GM12878 (cell line): ENCODE measurements at regions not wholly inside any gene's neighbourhood (a gene's known extent, or its start where the extent isn't known, plus 50 kb on each side); places are given as distances from the start of the nearest gene placed in this dataset.

ENCODE experiments used
- ATAC-seq: fragments of 200-7000 bp; cut with Tn5 transposase; 3 replicates; pipeline ENCODE4 v1.9.1; 2020; ENCODE audit warnings: mild to moderate bottlenecking, moderate library complexity
- BruUV-seq: library from RNA; stranded (reverse); fragments of 400-500 nt; replicated peaks from 2 replicates; lab custom pipeline; 2021; lab: Mats Ljungman, UMichigan
- CTCF ChIA-PET: fragments of 300-600 bp; sonication (Branson Sonifier 250); formaldehyde crosslinking; extraction: SDS; loops from one replicate; lab custom pipeline; 2021; ENCODE audit warnings: inconsistent platforms; lab: Yijun Ruan, JAX
- POLR2A ChIA-PET: fragments of 350-600 bp; formaldehyde crosslinking; extraction: SDS; loops from one replicate; lab custom pipeline; 2021; ENCODE audit warnings: inconsistent platforms; lab: Charles Lee
- RAD21 ChIA-PET: fragments of 300-600 bp; sonication (Branson Sonifier 250); formaldehyde crosslinking; loops from one replicate; lab custom pipeline; 2023; ENCODE audit warnings: antibody characterized with exemption; ENCODE audit not compliant: unreplicated experiment; lab: Charles Lee
- SMC1A ChIA-PET: fragments of 300-600 bp; sonication (Branson Sonifier 250); formaldehyde crosslinking; loops from one replicate; lab custom pipeline; 2023; ENCODE audit not compliant: unreplicated experiment, uncharacterized antibody; lab: Charles Lee
- DNase-seq: peaks from one replicate; pipeline ENCODE4 v3.0.0-alpha.2; 2011; ENCODE audit warnings: low read depth, low spot score
- FAIRE-seq: peaks from 3 replicates; lab custom pipeline; 2011; peaks lifted over from hg19 to GRCh38; lab: Jason Lieb, UNC
- H2AFZ ChIP-seq: 2 replicates; pipeline ENCODE4 v1.6.0; 2011; ENCODE audit warnings: low read depth, low read length, control low read depth; ENCODE audit not compliant: control insufficient read depth
- H3K27ac ChIP-seq: 2 replicates; pipeline ENCODE4 v1.5.1; 2011; ENCODE audit warnings: control low read depth; ENCODE audit not compliant: control insufficient read depth, insufficient read depth
- H3K27me3 ChIP-seq, 2 experiments: replicated peaks in 1 of 2; 2 replicates each; pipeline versions ENCODE4 v1.6.0 to v1.6.1; 2011; ENCODE audit warnings: low read length in 1 of 2; ENCODE audit not compliant: control insufficient read depth in 2 of 2, insufficient read depth in 2 of 2
- H3K36me3 ChIP-seq, 2 experiments: 2 replicates each; pipeline ENCODE4 v1.5.1; 2011; ENCODE audit warnings: low read length in 1 of 2; ENCODE audit not compliant: control insufficient read depth in 2 of 2, insufficient read depth in 2 of 2
- H3K4me1 ChIP-seq: 2 replicates; pipeline ENCODE4 v1.6.1; 2011; ENCODE audit warnings: mild to moderate bottlenecking, low read length, moderate library complexity, mixed read lengths; ENCODE audit not compliant: control insufficient read depth, insufficient read depth
- H3K4me2 ChIP-seq: 2 replicates; pipeline ENCODE4 v1.6.0; 2011; ENCODE audit warnings: control low read depth; ENCODE audit not compliant: control insufficient read depth, insufficient read depth
- H3K4me3 ChIP-seq: fragments of 200-600 bp; sonication (generic); 2 replicates; pipeline ENCODE4 v1.5.1; 2016
- H3K79me2 ChIP-seq: 2 replicates; pipeline ENCODE4 v1.6.0; 2011; ENCODE audit warnings: low read length; ENCODE audit not compliant: control insufficient read depth, insufficient read depth
- H3K9ac ChIP-seq: 2 replicates; pipeline ENCODE4 v1.8.0; 2011; ENCODE audit warnings: low read length, control low read depth, mixed read lengths; ENCODE audit not compliant: control insufficient read depth, insufficient read depth
- H3K9me3 ChIP-seq: replicated peaks from 3 replicates; pipeline ENCODE4 v1.5.1; 2011; ENCODE audit warnings: mild to moderate bottlenecking, low read length; ENCODE audit not compliant: control insufficient read depth, insufficient read depth
- H4K20me1 ChIP-seq: 2 replicates; pipeline ENCODE4 v1.6.0; 2011; ENCODE audit not compliant: control insufficient read depth, insufficient read depth
- BACH1 ChIP-seq: fragments of 450-650 bp; IDR thresholded peaks from 2 replicates; pipeline ENCODE4 v1.6.1; 2017; ENCODE audit warnings: mild to moderate bottlenecking, borderline replicate concordance
- BMI1 ChIP-seq: fragments of 450-650 bp; IDR thresholded peaks from 2 replicates; pipeline ENCODE4 v1.6.1; 2016; ENCODE audit warnings: mild to moderate bottlenecking, moderate library complexity, borderline replicate concordance
- DPF2 ChIP-seq: fragments of 450-650 bp; IDR thresholded peaks from 2 replicates; pipeline ENCODE4 v1.6.1; 2017; ENCODE audit warnings: mild to moderate bottlenecking
- EP300 ChIP-seq, 2 experiments: fragments of 150-350 bp in 1 of 2; IDR thresholded peaks; 2 replicates each; pipeline ENCODE4 v1.6.1; 2011 to 2012; ENCODE audit warnings: low read depth in 2 of 2, low read length in 2 of 2, borderline replicate concordance in 1 of 2, improper control_type of control experiment in 1 of 2, inconsistent platforms in 1 of 2; ENCODE audit not compliant: control insufficient read depth in 1 of 2
- IKZF1 ChIP-seq: fragments of 450-650 bp; conservative IDR thresholded peaks from 2 replicates; pipeline ENCODE4 v1.6.1; 2017; ENCODE audit warnings: antibody characterized with exemption, mild to moderate bottlenecking
- IKZF2 ChIP-seq, 2 experiments: fragments of 450-650 bp; IDR thresholded peaks; 2 replicates each; pipeline ENCODE4 v1.6.1; 2017; ENCODE audit warnings: mild to moderate bottlenecking in 2 of 2, moderate library complexity in 2 of 2
- IRF4 ChIP-seq: IDR thresholded peaks from 2 replicates; pipeline ENCODE4 v1.6.1; 2011; ENCODE audit warnings: low read depth, low read length
- MEF2A ChIP-seq: IDR thresholded peaks from 2 replicates; pipeline ENCODE4 v1.6.1; 2011; ENCODE audit warnings: low read depth, mild to moderate bottlenecking, low read length, moderate library complexity; ENCODE audit not compliant: insufficient read depth
- MTA2 ChIP-seq: fragments of 450-650 bp; IDR thresholded peaks from 2 replicates; pipeline ENCODE4 v1.6.1; 2016; ENCODE audit warnings: low read depth, mild to moderate bottlenecking, moderate library complexity
- MXI1 ChIP-seq: fragments of 150-350 bp; IDR thresholded peaks from 2 replicates; pipeline ENCODE4 v1.6.1; 2011; ENCODE audit warnings: low read depth, mild to moderate bottlenecking, inconsistent platforms, low read length, improper control_type of control experiment
- NFYB ChIP-seq: IDR thresholded peaks from 2 replicates; pipeline ENCODE4 v1.6.1; 2011; ENCODE audit warnings: low read depth, mild to moderate bottlenecking, low read length, improper control_type of control experiment, moderate library complexity; ENCODE audit not compliant: insufficient read depth
- NR2C1 ChIP-seq: fragments of 450-650 bp; IDR thresholded peaks from 2 replicates; pipeline ENCODE4 v1.6.1; 2017; ENCODE audit warnings: antibody characterized with exemption, mild to moderate bottlenecking, moderate library complexity
- PAX5 ChIP-seq: IDR thresholded peaks from 2 replicates; pipeline ENCODE4 v1.6.1; 2011; ENCODE audit warnings: low read depth, low read length, borderline replicate concordance
- PBX3 ChIP-seq: IDR thresholded peaks from 2 replicates; pipeline ENCODE4 v1.6.1; 2011; ENCODE audit warnings: mild to moderate bottlenecking, low read depth, low read length, moderate library complexity; ENCODE audit not compliant: insufficient replicate concordance
- PKNOX1 ChIP-seq: fragments of 450-650 bp; IDR thresholded peaks from 2 replicates; pipeline ENCODE4 v1.6.1; 2016; ENCODE audit warnings: mild to moderate bottlenecking
- RCOR1 ChIP-seq: conservative IDR thresholded peaks from 2 replicates; pipeline ENCODE4 v1.6.1; 2012; ENCODE audit warnings: low read depth, low read length, improper control_type of control experiment
- SPI1 ChIP-seq: IDR thresholded peaks from 2 replicates; pipeline ENCODE4 v1.6.1; 2011; ENCODE audit warnings: low read depth, mild to moderate bottlenecking, low read length, moderate library complexity, borderline replicate concordance; ENCODE audit not compliant: insufficient read depth
- USF1 ChIP-seq: IDR thresholded peaks from 2 replicates; pipeline ENCODE4 v1.6.1; 2011; ENCODE audit warnings: borderline replicate concordance, low read depth, mild to moderate bottlenecking, moderate library complexity, mixed read lengths, low read length; ENCODE audit not compliant: insufficient read depth; ENCODE audit errors: extremely low read length
- whole genome bisulfite sequencing: methylation state at CpG from one replicate; pipeline ENCODE4 v1.1.6; 2016; ENCODE audit warnings: low lambda C conversion rate; ENCODE audit not compliant: insufficient replicate concordance, insufficient coverage; ENCODE audit errors: missing lambda C conversion rate; 5-methylcytosine and 5-hydroxymethylcytosine counted together
- in situ Hi-C: fragments of 300-500 bp; cut with MboI; formaldehyde crosslinking; loops from 9 replicates; pipeline ENCODE4 v1.14.3; 2018; ENCODE audit warnings: mixed read lengths
- intact Hi-C: fragments of 100-400 bp; cut with micrococcal nuclease; formaldehyde crosslinking; loops from one replicate; pipeline ENCODE4 v1.14.2; 2022; ENCODE audit not compliant: unreplicated experiment

GRCh38 chr2:176405477-176405876, 136.2 kb downstream of the MTX2 start:
- no peak overlapping the region for H2AFZ ChIP-seq
- H3K4me3 ChIP-seq = no peak overlapping the region
- 0% methylated on average over 4 of the region's 4 CpGs for WGBS
- intact Hi-C loops = no loop called here
- no peak overlapping the region for H3K27ac ChIP-seq
- ATAC-seq (peak; percentile 79), DNase-seq (peak; percentile 4), FAIRE-seq (no peak)
- ChIA-PET POLR2A (no interaction called here), RAD21 (interaction anchor here (1.1 kb wide), 1 partner anchor 104 kb away, joined by 3 read pairs; no protein-coding TSS in a partner anchor), CTCF (no interaction called here), SMC1A (no interaction called here)
- no peaks in the 10 kb centered on the region for H3K79me2 ChIP-seq
- no TSS peak for BruUV-seq
- no peaks in the 10 kb centered on the region for H3K9me3 ChIP-seq
- H3K27me3 ChIP-seq = no peaks in the 10 kb centered on the region
- H4K20me1 ChIP-seq = no peaks in the 10 kb centered on the region
- in situ Hi-C loops = no loop called here
- TF ChIP-seq IKZF1 = peak; percentile 59; the same call in 1 of the 2 replicates
- TF ChIP-seq PBX3 = peak; percentile 82
- no peak for TF ChIP-seq RCOR1
- peak; percentile 54; the same call in 1 of the 2 replicates for TF ChIP-seq BMI1
- peak; percentile 67; the same call in 1 of the 2 replicates for TF ChIP-seq IRF4
- TF ChIP-seq NR2C1 = no peak
- TF ChIP-seq USF1 = no peak
- TF ChIP-seq PAX5 = 0 out of 2 replicates have a peak, but pooled peaks have one; percentile 37
- peak; percentile 42; the same call in 1 of the 2 replicates for TF ChIP-seq NFYB
- TF ChIP-seq IKZF2 (IDR thresholded peaks at IDR 0.05) = peak; percentile 66 to 82; a peak in 3 of 4 replicates
- peak; percentile 96 for TF ChIP-seq PKNOX1
- TF ChIP-seq DPF2 = peak; percentile 81
- peak; percentile 91 for TF ChIP-seq SPI1
- peak; percentile 87 for TF ChIP-seq MTA2
- TF ChIP-seq BACH1 = peak; percentile 27; the same call in 1 of the 2 replicates
- no peak for TF ChIP-seq MEF2A
- peak in 1 of 2 experiments; percentile 55; a peak in 1 of 4 replicates for TF ChIP-seq EP300 (IDR thresholded peaks at IDR 0.05; ENCODE audit: borderline replicate concordance in 1 of 2, control insufficient read depth in 1 of 2, low read depth in 2 of 2, low read length in 2 of 2)
- no peak for TF ChIP-seq MXI1
- H3K36me3 ChIP-seq = no peaks in the 10 kb centered on the region
- H3K4me1 ChIP-seq = no peaks in the 10 kb centered on the region
- H3K4me2 ChIP-seq = no peak overlapping the region
- H3K9ac ChIP-seq = no peak overlapping the region
